K562 (cell line): ENCODE measurements at regions not wholly inside any gene's neighbourhood (a gene's known extent, or its start where the extent isn't known, plus 50 kb on each side); places are given as distances from the start of the nearest gene placed in this dataset.

ENCODE experiments used
- ARID4B ChIP-seq: sonication (generic); formaldehyde crosslinking; IDR thresholded peaks from 2 replicates; pipeline ENCODE4 v1.8.0; 2022; ENCODE audit warnings: mild to moderate bottlenecking, missing genetic modification reagents
- CTCF ChIP-seq, 3 experiments: IDR thresholded peaks in 2 of 3; conservative IDR thresholded peaks in 1 of 3; 2 replicates each; pipeline ENCODE4 v1.5.1; 2011 to 2012; ENCODE audit warnings: low read length in 3 of 3, mild to moderate bottlenecking in 3 of 3, control low read depth in 2 of 3, improper control_type of control experiment in 1 of 3, inconsistent platforms in 1 of 3, low read depth in 1 of 3, mixed read lengths in 1 of 3, moderate library complexity in 1 of 3; ENCODE audit not compliant: insufficient read depth in 2 of 3
- EP300 ChIP-seq: IDR thresholded peaks from 2 replicates; pipeline ENCODE4 v1.6.1; 2012; ENCODE audit warnings: low read length, improper control_type of control experiment
- GABPA ChIP-seq: fragments of 200-800 bp; sonication (Bioruptor generic); conservative IDR thresholded peaks from 2 replicates; pipeline ENCODE4 v1.6.1; 2016; ENCODE audit warnings: low read depth, missing genetic modification characterization, missing compliant biosample characterization
- MAFK ChIP-seq: IDR thresholded peaks from 2 replicates; pipeline ENCODE4 v1.6.1; 2011; ENCODE audit warnings: low read length, improper control_type of control experiment
- NCOA2 ChIP-seq, 2 experiments: fragments of 450-650 bp; IDR thresholded peaks; 2 replicates each; pipeline ENCODE4 v1.6.1; 2018; ENCODE audit warnings: mild to moderate bottlenecking in 2 of 2, moderate library complexity in 1 of 2; ENCODE audit not compliant: partially characterized antibody in 2 of 2
- PKNOX1 ChIP-seq: fragments of 450-650 bp; IDR thresholded peaks from 2 replicates; pipeline ENCODE4 v1.6.1; 2016
- POLR2A ChIP-seq: fragments of 450-650 bp; conservative IDR thresholded peaks from 2 replicates; pipeline ENCODE4 v1.6.1; 2016
- REST ChIP-seq, 2 experiments: fragments of 450-650 bp; formaldehyde crosslinking in 1 of 2; IDR thresholded peaks; 2 replicates each; pipeline versions ENCODE4 v1.4.0 to v1.6.1; 2014 to 2020; ENCODE audit warnings: mild to moderate bottlenecking in 2 of 2, borderline replicate concordance in 1 of 2, low read depth in 1 of 2
- SMC3 ChIP-seq: conservative IDR thresholded peaks from 2 replicates; pipeline ENCODE4 v1.6.1; 2011; ENCODE audit warnings: low read depth, low read length, improper control_type of control experiment; ENCODE audit not compliant: insufficient read depth
- STAG1 ChIP-seq: sonication (generic); formaldehyde crosslinking; IDR thresholded peaks from 2 replicates; pipeline ENCODE4 v1.5.0; 2020; ENCODE audit warnings: missing genetic modification reagents, borderline replicate concordance
- ZBTB11 ChIP-seq, 3 experiments: fragments of 200-800 bp in 1 of 3; fragments of 250-450 bp in 1 of 3; fragments of 450-650 bp in 1 of 3; sonication (Bioruptor Pico) in 1 of 3; sonication (Bioruptor generic) in 1 of 3; formaldehyde crosslinking in 1 of 3; IDR thresholded peaks; 2 replicates each; pipeline versions ENCODE4 v1.6.1 to v1.8.0; 2016 to 2022; ENCODE audit warnings: mild to moderate bottlenecking in 2 of 3, missing genetic modification characterization in 2 of 3, missing compliant biosample characterization in 1 of 3, moderate library complexity in 1 of 3
- ZKSCAN3 ChIP-seq: fragments of 250-450 bp; sonication (Bioruptor Pico); IDR thresholded peaks from 2 replicates; pipeline ENCODE4 v1.4.0; 2020
- ZNF232 ChIP-seq: sonication (generic); formaldehyde crosslinking; IDR thresholded peaks from 2 replicates; pipeline ENCODE4 v1.8.0; 2022; ENCODE audit warnings: mild to moderate bottlenecking, missing genetic modification reagents

- TF ChIP-seq REST (IDR thresholded peaks at IDR 0.05; ENCODE audit: borderline replicate concordance) = no peak
- TF ChIP-seq REST (CRISPR knock-in tag; IDR thresholded peaks at IDR 0.05; ENCODE audit: low read depth) = no peak
- TF ChIP-seq ZKSCAN3 (CRISPR knock-in tag) = no peak
- no peak for TF ChIP-seq EP300
- no peak for TF ChIP-seq STAG1 (CRISPR knock-in tag)
- TF ChIP-seq NCOA2 (IDR thresholded peaks at IDR 0.05; ENCODE audit: partially characterized antibody in 2 of 2) = no peak
- no peak for TF ChIP-seq CTCF (IDR thresholded peaks at IDR 0.05 in 2 of 3, conservative IDR thresholded peaks at IDR 0.05 in 1 of 3; ENCODE audit: insufficient read depth in 2 of 3, low read depth in 1 of 3, low read length in 3 of 3)
- no peak for TF ChIP-seq SMC3
- no peak for TF ChIP-seq POLR2A
- no peak for TF ChIP-seq PKNOX1
- no peak for TF ChIP-seq ARID4B (CRISPR knock-in tag)
- no peak for TF ChIP-seq MAFK
- TF ChIP-seq ZNF232 (CRISPR knock-in tag) = no peak
- TF ChIP-seq ZBTB11 (CRISPR knock-in tag; IDR thresholded peaks at IDR 0.05) = no peak
- no peak for TF ChIP-seq GABPA (tag)
These were observed 208.1 kb upstream of the PHYHIPL start for GRCh38 chr10:58968389-58968755.
